ENCODE measurements at regions not wholly inside any gene's neighbourhood (a gene's known extent, or its start where the extent isn't known, plus 50 kb on each side); places are given as distances from the start of the nearest gene placed in this dataset.
"Not testable (repeated sequence)": the region's sequence is repeated elsewhere in the genome, so short reads cannot be mapped to it uniquely, and the experiment has no call there.

GRCh38 chr2:203631068-203631757 is 75.2 kb upstream of the CD28 start:
- DNase-seq, result no peak

DNA sequence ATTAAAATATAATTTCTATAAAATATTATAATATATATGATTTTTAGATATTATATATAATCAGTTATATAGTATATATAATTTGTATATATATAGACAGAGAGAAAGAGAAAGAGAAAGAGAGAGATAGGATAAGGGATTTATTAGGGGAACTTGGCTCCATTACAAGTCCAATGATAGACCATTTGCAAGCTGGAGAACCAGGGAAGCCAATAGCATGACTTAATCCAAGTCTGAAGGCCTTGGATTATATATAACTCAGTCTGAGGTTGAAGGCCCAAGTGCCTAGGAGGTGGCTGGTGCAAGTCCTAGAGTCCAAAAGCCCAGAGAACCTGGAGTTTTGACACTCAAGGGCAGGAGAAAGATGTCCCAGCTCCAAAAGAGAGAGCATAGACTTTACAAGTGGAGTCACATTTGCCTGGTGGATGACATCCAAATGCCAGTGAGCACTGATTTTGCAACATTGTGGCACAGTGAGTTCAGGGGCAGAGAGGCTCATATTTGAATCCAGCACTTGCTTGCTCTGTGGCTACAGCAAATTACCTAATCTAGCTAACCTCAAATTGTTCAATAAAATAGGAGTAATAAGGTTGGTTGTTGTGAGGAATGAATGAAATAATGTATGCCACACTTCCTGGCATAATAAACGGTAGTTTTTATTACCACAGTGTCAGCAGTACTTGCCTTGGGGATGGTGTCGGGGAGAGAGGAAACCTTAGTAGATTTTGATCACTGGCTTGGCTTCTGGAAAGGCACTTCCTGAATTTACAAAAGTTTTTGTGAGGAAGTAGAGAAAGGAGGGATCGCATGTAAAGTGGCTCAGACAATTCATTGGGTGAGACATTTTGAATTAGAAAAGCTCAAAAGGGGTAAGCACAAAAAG is 69.6 kb upstream of the CD28 start:
- DNase-seq, result no peak

DNA sequence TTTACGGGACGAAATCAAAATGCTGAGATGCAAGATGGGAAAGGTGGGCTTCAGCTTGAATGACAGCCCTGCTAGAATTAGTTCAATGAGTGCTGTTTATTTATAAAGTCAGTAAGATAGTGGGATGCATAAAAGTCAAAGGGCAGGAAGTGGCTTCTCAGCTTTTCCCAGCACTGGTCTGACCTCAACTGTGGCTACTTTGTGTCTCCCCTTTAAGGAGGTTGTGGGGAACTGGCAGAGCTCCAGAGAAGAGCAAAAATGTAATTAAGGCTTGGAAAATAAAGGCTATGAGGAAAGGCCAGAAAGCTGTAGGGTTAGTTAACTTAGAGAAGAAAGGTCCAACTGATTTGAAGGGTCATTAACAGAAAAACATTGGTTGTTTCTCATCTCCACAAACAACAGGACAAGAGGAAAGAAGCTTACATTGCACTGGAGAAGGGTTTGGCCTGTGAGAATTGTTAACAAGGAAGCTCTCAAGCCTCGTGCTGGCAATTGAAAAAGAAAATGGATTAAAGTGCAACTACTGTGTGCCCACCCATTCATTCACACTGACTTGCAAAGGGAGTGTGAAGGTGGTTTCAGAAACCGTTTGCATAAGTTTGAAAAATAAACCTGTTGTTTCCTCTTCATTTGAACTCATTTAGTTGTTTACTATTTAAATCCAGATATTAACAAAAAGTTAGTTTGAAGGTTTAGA is 68.8 kb upstream of the CD28 start:
- DNase-seq, result no peak

- not testable (repeated sequence) for DNase-seq
Measured at GRCh38 chr2:203641865-203642264, 64.6 kb upstream of the CD28 start.

GRCh38 chr2:203642841-203643240 is 63.6 kb upstream of the CD28 start:
- not testable (repeated sequence) for DNase-seq

DNA sequence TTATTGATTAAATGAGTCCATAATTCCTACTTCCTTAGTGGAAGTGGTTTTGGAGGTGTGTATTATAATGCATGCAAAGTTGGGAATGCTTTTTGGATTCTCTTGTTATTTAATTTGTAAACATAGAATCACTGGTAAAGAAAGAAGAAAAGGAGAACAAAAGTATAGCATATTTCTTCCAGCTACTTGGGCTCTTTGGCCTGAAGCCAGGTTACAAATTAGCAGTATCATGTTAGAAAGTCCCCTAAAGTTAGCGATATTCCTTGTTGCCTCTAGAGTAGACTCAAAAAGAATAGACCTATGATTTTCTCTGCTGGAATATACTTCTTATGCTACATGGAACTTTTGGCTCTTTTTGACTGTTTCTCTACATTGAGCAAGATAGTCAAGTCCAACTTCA is 60.6 kb upstream of the CD28 start:
- no peak for DNase-seq

- DNase-seq, result no peak
Measured at GRCh38 chr2:203646266-203646864, 60.1 kb upstream of the CD28 start.

DNA sequence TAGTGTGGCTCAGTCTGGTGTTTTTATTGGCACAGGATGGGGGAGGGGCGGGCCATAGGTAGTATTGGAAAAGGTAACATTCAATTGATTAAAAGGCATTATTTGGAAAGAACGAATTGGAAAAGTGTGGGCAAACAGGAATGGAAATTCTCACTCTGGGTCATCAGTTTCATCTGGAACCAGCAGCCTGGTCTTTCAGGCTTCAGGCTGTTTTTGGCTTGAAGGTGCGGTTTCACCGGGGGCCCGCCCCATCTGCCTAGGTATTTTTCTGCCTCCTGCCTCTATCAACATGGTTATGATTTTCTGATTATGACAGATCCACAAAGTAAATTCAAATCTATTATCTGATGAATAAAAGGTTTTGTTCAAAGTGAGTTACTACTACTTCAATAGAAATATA is 59.5 kb upstream of the CD28 start:
- DNase-seq, result no peak

GRCh38 chr2:203647579-203647978 is 58.9 kb upstream of the CD28 start:
- DNase-seq, result no peak

DNA sequence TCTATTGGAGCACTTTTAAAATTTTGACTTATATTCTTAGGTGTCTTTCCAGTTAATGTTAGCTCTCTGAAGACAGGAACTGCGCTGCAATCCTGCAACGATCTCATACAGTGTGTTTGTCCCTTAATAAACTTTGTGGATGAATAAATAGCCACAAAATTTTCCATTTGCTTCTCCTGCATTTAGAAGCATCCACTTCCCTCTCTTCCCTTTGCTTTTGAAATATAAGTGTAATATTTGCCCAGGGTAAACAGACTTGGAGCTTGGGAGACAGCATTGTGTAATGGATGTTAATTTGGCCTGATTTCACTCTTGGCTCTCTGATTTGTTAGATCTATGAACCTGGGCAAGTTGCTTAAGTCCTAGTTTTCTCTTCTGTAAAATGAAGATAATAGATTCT is 58.2 kb upstream of the CD28 start:
- DNase-seq, result no peak

GRCh38 chr2:203649176-203649814 is 57.1 kb upstream of the CD28 start:
- DNase-seq, result no peak

DNA sequence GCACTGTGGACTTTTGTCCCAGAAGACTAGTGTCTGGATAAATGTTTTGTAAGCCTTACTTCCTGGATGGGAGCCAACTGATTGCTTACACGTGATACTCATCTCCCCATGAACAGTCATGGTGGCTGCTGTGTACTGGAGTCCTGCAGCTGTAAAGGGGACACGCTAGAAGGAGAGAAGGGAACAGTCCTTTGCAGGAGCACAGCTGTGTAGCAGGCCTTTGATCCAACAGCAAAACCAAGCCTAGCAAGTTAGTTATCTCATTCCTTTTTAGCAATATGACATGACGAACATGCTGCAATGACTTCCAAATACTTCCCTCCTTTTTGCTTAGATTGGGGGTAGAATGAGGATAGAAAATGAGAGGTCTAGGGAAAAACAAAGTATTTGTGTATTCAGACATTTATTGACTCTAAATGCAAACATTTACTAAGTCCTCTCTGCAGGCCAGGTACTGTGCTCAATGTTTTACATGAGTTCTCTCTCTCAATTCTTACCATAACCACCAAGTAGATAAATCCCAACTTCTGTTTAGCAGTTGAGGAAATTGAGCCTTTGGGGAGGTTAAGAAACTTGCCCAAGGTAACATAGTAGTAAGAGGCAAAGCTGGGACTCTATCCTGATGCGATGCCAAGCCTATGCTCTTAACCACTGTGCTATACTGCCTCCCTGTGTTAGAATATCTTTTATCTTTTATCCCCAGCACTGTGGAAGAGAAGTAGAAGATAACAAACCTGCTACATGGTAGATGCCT is 55.4 kb upstream of the CD28 start:
- DNase-seq, result peak; percentile 28

DNA sequence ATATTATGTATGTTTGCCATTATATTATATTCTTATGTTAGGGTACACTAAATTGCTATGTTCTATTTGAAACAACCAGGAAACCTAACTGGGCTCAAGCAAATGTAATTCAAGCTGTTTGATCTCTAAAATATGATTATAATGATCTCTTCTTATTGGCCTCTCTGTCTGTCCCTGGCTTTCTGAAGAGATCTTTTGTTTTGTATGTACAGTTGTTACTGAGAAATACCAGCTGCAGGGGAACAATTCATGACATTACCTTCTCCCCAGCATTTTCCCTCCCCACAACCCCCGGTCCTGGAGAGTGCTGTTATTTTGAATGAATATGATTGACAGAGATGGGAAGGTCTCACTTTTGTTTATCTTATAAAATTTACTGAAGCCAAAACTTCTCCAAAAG is 54.8 kb upstream of the CD28 start:
- DNase-seq, result no peak

DNA sequence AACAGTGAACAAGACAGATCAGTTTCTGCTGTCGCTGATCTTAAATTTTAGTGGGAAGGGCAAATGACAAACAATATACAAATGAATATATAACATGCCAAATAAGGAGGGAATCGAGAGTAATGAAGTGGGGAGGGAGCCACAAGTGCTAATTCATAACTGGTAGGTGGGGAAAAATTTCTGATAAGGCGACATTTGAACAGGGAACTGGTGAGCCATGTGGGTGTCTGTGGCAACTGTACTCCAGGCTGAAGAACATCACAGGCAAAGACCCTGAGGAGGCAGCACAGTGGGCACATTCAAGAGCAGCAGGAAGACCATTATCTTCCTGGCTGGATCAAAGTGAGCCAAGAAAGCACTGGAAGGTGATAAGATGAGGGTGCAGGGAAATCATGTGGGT is 51.6 kb upstream of the CD28 start:
- DNase-seq, result no peak

DNA sequence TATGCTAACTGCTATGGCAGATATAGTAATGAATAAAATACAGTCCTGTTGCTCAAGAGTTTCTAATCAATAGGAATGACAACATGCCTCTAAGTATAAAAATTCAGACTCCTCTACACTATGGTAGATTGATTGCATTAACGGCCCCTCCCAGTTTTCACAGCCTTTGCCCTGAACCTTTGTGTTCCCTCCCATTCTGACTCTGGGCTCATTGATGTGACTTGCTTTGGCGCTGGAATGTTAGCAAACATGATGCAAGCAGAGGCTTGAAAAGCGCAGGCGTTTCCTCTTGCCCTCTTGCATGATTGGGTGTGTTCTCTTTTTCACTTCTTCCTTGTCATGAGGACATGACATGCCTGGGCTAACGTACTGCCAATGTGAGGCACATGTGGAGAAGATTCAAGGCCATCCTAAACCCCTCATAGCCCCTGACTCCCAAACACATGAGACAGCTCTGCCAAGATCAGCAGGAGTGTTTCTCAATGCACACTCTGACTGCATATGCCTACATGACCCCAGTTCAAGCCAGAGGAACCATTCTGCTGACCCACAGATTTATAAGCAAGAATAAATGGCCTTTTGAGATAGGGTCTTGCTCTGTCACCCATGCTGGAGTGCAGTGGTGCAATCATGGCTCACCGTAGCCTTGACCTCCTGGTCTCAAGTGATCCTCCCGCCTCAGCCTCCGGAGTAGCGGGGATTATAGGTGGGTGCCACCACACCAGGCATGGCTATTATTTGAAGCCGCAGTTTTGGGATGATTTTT is 49.7 kb upstream of the CD28 start:
- no peak for DNase-seq

Measured in NCI-H446 treated with DMSO at 0.1 percent for 48 hours (cell line).